Germinal center (tissue), 1 donor: ENCODE measurements at regions not wholly inside any gene's neighbourhood (a gene's known extent, or its start where the extent isn't known, plus 50 kb on each side); places are given as distances from the start of the nearest gene placed in this dataset.

ENCODE experiments used
- DNase-seq: peaks from one replicate; pipeline ENCODE4 v3.0.0; 2012; ENCODE audit warnings: mixed read lengths, low spot score

DNA sequence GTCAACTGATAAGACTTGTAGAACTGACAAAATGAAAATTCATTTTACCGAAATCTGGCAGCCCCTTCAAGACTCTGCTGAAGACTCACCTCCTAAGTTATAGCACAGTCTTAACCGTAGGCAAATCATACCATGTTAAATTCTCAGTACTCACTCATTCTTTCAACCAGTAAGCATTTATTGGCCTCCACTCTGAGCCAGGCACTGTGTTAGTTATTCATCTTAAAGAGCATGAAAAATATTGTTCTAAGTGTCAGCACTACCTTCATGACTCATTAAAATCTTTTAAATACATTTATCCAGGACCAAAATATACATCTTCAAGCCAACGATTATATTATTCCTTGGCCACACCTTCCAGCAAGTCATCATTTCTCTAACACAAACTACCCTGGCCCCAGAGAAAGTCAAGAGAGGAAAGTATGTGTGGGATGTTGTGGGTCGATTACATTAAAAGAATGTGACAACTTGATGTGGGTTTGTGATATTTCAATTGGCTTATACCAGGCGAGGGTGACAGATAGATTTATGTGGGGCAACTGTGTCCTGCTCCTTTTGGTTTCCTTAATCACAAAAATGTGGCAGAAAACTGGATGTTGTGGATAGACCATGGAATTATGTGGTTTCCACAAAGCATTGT is 55.0 kb downstream of the TMEM30B start:
- DNase-seq: no peak

DNA sequence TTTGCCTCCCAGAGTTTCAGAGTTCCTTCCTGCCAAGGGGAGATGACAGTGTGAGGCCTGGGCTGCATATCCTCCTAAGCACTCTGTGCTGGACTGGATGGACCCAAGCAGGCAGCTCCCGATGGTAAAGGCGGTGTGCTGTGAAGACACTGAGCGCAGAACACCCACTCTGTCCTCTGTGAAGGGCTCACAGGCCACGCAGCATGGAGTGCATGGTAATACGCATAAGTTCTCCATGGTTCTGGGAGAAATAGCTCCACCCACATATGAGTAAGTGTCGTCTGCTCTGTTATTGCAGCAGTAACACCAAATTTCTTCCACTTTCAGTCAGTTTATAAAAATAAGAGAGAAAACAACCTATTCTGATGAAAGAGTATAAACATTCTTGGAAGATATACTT is 55.8 kb downstream of the TMEM30B start:
- no peak for DNase-seq

DNA sequence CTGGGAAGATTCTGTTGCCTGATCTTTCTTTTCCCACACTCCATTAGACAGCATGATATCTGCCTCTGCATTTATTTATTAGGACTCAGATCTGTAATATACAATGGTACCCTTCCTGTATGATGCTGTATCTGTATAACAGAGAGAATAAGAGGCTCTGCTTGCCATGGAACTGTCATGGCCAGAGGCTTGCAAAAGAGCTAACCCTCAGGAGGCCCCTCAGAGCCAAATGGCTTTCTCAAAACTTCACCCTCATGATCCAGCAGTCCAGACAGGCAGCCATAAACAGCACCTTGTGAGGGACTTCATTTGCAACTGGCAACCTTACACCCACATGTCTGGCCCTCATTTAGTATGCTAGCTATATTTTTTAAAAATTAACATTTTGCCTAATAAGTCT is 57.6 kb downstream of the TMEM30B start:
- DNase-seq: no peak

DNA sequence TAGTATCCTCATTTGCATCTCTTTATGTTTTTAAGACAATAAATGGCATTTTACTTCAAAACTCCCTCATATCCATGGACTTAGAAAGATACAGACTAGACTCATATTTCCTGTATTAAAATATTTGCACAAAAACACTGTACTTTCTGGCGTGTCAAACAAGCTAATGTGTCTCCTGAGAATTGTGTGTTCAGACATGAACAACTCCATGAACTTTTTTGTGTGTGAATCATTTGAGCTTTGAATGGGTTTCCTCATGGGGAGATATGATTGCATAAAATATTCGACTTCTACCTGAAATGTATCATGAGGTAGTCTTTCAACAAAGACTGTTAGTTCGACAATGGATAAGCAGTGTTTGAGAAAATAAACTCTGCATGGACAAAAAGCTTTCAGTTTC is 58.8 kb downstream of the TMEM30B start:
- DNase-seq: no peak

DNA sequence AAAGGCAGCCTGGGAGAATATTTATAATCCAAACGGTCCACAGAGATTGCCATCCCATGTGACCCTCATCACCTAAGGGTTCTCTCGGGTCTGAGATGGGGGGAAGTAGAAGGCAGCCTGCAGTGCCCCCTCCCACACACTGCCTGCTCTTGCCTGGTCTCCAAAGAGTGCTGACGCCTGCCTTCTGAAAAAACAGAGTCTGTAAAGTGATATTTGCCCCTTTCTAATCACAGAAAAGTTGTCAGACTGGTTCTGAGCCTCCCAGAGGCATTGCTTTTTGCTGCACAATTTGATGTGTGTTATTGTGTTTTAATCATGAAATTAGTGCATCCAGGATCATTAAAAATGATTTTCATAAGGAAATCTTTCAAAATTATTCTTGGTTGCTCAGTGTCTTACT is 59.2 kb downstream of the TMEM30B start:
- no peak for DNase-seq

DNA sequence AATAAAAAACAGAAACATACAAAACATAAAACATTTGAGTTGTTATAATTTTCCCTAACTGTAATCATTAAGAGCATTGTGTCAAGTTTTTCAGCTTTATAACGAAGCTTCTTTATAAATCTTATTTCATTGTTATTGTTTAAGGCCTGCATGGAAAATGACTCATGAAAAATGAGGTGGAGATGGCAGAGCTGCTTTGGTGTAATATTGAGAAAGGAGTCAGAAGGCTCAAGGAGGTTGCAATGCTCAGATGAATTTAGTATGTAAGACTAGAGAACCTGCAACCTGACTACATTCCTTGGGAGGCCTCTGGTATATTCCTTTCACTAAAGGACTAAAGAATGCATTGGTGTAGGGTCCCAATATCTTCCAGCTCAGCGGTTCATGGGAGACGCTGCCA is 61.5 kb downstream of the TMEM30B start:
- no peak for DNase-seq

DNA sequence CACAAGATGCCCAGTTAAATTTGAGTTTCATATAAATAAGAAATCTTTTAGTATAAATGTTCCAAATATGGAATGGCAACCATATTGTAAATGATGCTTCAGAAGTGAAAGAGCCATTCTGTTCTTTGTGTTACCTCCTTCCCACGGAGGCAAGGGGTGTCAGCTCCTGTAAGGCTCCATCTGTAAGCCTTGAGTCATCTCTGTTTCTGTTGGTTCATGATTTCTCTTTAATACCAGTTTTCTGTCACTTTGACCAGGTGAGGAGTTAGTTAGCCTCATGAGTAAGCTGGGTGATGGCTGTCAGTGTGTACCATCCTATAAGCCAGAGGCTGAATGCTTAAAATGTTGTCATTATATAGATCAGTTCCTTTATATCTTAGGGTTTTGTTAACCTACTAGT is 61.9 kb downstream of the TMEM30B start:
- no peak for DNase-seq

DNA sequence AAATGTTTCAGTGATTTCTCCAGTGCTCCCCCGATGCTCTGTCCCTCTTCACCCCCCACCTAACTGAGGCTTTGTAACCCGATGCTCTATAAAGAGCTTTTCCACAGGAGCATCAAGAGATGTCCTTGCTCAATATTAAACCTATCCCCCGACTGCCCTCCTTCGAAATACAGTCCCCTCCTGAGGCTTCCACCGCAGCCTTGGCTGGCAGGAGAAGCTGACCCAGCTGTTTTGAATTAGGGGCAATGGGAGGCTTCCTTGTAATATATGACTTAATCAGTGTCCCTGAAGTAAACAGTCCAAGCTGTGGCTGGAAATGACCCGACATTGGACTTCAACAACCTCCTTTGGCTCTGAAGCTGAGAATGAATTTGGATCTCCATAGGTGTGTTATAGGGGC is 62.4 kb downstream of the TMEM30B start:
- DNase-seq: no peak

DNA sequence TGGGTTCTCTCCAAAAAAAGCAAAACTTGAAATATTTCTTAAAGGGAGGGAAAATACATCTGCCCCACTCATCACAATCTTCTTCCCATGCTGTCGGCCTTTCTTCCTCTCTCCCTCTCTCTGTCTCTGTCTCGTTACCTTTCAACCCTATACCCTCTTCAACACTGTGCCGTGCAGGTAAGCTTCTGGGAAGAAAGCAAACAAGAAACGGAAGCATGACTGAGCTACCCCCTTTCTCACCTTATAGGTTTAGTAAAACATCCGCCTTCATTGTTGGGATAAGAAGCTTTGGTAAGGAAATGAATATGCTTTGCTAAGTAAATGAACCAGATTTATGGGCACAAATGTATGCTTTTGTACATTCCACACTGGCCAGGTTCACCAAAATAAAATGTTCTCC is 63.0 kb downstream of the TMEM30B start:
- DNase-seq: no peak

DNA sequence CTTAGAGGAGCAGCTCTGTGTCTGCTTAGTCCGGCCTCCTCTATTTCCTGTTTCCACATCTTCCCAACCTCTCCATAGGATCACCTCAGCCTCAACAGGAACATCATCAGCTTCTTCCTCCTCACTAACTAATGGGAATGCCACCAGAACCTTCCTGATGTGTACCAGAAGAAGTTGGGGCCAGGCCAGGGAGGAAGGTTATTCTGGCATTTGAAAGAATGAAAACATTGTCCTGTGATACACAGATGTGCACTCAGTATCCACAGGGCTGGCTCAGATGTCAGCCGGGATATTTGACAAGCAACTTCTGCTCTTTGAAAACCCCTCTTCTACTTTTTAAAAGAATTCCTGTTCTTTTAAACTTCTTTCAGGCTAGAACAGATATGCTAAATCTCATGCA is 63.6 kb downstream of the TMEM30B start:
- no peak for DNase-seq

DNA sequence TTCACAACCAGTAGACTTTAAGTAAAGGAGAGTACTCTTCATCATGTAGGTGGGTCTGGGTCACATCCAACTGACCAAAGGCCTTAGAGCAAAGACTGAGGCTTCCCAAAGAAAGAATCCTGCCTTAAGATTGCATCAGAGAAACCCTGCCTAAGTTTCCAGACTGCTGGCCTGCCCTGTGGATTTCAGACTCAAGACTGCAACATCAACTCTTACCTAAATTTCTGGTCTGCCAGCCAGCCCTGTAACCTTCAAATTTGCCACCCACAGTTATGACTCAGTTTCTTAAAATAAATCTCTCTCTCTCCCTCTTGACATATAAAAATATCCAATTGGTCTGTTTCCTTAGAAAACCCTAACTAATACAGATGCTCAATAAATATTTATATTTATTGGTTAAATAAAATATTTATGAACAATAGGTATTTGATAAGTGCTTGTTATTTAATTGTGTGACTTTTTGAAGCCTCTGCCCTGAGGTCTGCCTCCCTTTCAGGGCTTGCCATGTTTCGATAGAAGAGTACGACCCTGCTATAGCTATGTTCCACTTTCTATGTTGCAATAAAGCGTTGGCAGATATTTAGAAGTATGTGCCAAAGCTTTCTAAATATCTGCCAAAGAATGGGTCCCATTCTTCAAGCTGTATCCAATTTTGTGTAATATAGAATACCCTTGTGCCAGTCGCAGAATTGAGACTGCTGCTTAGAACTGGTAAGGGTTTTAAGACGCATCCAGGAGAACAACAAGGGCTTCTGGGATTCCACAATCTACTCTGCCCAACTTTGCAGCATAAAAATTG is 65.7 kb downstream of the TMEM30B start:
- DNase-seq: no peak

DNA sequence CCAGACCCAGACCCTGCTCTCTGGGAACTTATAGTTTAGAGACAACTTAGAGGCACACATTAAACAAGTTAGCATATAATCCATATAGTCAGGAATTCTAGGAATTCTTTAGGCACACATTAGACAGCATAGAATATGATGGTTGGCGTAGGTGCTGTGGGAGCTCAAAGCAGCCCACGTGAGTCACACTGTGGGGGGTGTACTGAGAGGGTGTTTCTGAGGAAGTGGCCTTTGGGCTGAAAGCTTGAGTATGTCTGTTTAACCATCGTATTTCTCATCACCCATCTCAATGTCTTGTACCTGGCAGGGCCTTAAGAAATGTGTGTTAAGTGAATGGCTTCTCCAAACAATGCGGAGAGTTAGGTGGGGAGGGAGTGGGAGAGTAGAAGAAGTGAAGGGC is 67.2 kb downstream of the TMEM30B start:
- DNase-seq: no peak

DNA sequence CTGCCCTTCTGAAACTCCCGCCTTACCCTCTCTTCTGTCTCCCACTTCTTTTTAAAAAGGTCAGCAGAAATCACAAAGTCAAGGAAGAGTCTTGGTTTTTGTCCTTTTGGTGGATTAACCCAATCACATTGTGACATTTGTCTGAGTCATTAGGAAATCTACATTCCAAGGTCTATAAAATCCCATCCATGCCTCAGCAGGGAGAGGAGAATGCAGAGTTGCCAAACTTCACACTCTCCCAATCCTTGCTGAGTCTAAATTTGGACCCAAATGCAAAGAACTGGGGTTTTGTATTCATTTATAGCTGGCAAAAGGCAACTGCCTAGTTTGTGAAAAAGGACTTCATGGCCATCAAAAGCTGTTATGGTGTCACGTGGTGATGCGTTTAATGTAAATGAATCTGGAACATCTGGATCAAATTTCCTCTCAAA is 67.9 kb downstream of the TMEM30B start:
- no peak for DNase-seq

DNA sequence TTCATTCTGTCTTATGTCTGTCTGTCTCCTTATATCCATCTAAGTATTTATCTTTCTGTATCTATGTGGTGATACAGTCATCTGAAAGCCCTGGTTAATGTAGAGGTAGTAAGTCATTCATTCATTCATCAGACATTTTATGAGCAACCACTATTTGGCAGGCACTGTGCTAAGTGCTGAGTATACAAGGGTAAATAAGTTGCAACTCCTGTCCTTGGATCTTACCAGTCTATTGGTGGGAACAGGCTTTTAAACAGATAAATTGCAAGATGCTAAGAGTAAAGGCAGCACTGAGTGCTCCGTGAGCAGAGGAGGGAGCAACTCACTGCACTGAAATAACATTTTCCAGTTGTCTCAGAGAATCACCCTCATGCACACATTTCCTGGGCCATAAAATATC is 68.6 kb downstream of the TMEM30B start:
- no peak for DNase-seq

DNA sequence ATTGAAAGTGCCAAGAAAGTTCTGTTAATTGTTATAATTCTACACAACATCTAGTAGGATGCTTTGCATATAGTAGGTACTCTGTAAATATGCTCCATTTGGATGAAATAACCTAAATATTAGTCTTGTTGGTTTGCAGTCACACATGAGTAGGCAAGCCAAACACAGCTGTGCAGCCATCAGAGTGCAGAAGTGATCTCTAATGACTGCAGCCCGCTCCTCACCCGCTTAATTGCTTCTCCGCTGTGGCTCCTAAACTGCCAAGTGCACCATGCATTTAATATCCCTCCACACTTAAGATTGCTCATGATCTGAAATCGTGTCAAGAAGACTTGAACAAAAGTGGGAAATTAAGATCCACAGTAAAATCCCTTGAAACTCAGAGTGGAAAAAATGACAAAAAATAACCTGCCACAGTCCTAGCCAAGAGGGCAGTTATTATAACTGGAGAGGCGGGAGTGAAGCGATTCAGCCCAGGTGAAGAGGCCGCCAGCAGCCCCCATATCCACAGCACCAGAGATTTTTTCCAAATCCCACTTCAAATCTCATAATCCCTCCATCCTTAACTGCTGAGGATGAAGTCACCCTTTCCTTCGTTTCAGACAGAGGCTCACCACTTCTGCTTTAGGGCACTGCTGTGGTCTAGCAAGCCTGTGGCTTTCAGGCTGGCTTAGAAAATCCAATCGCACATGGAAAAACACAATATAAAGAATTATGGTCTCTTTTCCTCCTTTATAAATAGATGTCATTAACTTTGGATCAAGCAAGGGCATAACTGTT is 69.5 kb downstream of the TMEM30B start:
- DNase-seq: no peak

DNA sequence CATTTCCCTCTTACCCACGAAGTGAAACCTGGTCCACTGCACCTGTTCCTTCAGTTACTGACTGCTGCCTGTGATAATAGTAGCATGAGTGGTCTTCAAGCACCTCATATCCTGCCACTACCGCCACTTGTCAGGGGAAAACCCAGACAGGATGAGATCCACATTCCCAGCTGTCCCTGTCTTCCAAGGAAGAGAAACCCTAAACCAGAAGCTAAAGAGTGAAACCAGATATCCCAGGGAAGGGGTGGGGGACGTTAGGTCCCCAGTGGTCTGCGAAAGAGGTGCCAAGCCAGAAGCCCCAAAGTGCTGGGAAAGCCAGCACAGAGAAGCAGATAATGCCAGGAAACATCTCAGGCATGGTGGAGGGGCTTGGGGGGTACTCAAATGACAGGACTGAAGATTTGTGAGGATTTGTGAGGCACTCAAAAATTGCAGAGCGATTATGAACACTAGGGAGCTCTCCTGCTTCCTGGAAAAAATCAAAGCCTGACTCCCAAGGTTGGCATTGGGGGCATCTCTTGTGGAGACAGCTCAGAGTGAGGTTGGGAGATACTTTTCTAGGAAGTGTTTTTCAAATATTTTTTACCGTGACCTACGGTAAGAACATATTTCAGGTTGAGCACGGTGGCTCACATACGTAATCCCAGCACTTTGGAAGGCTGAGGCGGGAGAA is 77.9 kb downstream of the TMEM30B start:
- DNase-seq: no peak

DNA sequence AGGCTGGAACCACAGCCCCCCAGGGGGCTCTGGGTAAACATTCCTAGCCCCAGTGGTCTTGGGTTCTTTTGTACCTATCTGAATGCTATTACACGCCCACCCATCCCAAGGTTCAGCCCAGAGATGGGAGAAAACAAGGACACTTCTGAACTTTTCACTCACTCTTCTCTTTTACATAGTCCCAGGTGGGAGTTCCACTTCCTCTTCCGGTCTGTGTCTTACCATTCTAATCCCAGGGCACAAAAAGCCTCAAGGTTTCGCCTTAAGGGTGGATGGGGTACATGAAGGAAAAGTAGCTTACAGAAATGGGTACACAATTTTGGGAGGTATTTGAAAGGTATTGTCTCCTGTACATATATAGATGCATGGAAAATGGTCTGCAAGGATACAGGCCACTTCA is 79.0 kb downstream of the TMEM30B start:
- no peak for DNase-seq

DNA sequence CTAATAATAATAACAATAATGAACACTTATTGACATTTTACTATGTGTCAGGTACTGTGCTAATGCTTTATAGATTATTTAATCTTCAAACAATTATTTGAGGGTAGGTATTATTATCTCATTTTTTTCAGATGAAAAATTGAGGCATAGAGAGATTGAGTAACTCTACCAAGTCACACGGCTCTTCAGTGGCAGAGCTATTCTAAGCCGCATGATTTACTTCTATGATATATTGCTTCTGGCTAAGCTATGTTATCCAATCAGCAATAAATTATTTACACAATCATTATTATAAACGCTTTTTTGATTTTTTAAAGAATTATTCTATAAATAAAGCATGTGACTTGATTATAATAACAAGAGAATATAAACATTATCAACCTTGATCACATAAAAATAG is 80.0 kb downstream of the TMEM30B start:
- no peak for DNase-seq

DNA sequence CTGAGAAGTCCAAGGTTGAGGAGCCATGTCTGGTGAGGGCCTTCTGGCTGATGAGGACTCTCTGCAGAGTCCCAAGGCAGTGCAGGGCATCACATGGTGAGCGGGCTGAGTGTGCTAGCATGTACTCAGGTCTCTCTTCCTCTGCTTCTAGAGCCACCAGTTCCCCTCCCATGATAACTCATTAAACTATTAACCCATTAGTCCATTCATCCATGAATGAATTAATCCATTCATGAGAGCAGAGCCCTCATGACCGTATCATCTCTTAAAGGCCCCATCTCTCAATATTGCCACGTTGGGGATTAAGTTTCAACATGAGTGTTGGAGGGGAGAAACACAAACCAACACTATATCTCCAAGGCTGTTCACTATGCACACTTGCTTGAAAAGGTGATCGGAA is 83.7 kb downstream of the TMEM30B start:
- DNase-seq: no peak

DNA sequence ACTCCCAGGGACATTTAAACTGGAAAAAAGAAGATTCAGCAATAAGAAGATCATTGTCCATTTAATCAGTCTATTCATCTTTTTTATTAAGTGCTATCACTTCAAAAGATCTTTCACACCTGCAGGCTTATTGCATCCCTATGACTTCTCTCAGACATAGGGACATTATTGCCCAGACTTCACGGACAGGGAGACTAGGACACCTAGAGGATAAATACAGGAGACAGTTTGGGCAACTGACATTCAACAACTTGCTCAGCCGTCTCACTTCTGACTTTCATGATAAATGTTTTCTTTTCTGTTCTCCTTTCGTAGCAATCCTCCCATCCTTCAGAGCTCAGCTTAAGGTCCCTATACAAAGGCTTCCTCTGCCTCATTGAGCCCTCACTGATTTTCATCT is 84.3 kb downstream of the TMEM30B start:
- DNase-seq: no peak

DNA sequence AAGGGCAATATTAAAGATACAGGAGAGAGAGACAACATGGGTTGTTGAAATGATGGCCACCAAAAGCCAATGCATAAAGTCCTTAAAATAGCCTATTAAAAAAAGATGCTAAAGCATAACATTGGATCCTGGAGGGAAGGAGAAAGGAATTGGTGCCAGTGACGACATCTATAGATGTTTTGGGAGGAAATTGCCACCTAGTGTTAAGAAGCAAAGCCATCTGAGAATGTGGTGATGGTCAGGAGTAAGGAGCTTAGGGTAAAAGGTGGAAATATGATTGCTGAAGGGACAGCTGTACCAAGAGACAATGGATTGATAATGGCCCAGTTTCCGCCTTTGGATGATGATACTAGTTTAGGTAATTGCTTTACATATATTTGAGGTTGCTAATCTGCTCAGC is 85.1 kb downstream of the TMEM30B start:
- no peak for DNase-seq

DNA sequence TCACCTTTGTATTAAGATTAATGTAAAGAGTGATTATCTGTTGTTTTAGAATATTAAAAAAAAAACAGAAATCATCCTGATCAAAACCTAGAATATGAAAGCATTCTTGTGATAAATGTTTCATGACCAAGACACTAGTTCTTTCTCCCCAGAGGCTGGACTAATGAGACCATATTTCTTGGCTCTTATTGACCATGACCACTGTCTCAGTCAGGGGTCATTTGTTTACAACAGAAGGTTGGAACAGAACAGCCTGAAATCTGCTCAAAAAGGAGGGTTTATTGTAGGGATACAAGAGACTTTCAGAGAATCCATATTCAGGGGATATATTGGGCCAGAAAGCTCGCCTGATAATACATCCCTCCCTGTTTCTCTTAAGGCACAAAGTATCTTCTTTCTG is 87.7 kb downstream of the TMEM30B start:
- DNase-seq: no peak

DNA sequence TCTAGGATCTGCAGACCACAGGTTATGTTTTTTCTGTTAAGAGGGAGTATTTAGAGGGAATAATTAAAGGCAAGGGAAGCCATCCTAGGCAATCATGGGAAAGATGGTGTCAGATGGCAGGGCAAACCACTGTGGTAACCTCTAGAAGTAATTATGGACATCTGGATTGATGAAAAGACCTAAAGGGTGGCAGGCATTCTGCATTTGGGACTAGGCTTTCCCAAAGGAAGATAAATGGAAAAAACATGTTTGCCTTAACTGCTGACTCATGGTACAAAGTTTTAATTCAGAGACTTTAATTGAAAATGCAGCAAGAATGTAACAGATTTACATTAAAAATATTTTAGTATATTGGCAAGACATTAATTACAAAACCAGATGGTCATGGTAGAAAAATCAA is 88.1 kb downstream of the TMEM30B start:
- no peak for DNase-seq
